ENCODE measurements at regions not wholly inside any gene's neighbourhood (a gene's known extent, or its start where the extent isn't known, plus 50 kb on each side); places are given as distances from the start of the nearest gene placed in this dataset.

DNA sequence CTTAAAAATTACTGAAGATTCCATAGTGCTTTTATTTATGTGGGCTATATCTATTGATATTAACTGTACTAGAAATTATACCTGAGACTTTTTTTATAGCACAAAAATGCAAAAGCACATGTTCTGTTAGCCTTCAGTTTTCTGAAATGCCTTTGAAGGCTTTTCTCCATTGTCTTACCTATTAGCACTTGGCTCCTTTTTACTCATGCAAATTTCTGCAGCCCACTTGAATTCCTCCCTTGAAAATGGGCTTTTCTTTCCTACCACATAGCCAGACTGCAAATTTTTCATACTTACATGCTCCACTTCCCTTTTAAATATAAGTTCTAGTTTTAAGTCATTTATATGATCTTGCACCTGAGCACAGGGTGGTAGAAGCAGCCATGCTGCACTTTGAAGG, 453.0 kb upstream of the TRIB2 start:
- TF ChIP-seq, protein P1, sequence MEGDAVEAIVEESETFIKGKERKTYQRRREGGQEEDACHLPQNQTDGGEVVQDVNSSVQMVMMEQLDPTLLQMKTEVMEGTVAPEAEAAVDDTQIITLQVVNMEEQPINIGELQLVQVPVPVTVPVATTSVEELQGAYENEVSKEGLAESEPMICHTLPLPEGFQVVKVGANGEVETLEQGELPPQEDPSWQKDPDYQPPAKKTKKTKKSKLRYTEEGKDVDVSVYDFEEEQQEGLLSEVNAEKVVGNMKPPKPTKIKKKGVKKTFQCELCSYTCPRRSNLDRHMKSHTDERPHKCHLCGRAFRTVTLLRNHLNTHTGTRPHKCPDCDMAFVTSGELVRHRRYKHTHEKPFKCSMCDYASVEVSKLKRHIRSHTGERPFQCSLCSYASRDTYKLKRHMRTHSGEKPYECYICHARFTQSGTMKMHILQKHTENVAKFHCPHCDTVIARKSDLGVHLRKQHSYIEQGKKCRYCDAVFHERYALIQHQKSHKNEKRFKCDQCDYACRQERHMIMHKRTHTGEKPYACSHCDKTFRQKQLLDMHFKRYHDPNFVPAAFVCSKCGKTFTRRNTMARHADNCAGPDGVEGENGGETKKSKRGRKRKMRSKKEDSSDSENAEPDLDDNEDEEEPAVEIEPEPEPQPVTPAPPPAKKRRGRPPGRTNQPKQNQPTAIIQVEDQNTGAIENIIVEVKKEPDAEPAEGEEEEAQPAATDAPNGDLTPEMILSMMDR (IDR thresholded peaks at IDR 0.05): no peak
- no peak for TF ChIP-seq POLR2A (IDR thresholded peaks at IDR 0.05)
